H1 (cell line): ENCODE measurements at regions not wholly inside any gene's neighbourhood (a gene's known extent, or its start where the extent isn't known, plus 50 kb on each side); places are given as distances from the start of the nearest gene placed in this dataset.

Experiments
- CTCF ChIA-PET: fragments of 300-600 bp; sonication (Branson Sonifier 250); formaldehyde crosslinking; loops from one replicate; lab custom pipeline; 2021; ENCODE audit not compliant: partially characterized antibody; lab: Charles Lee
- POLR2A ChIA-PET: fragments of 300-600 bp; sonication (Branson Sonifier 250); formaldehyde crosslinking; loops from one replicate; lab custom pipeline; 2021; ENCODE audit warnings: inconsistent platforms; ENCODE audit not compliant: partially characterized antibody; lab: Charles Lee
- DNase-seq, 2 experiments: peaks; one replicate each; pipeline versions ENCODE4 v3.0.0 to v3.0.0-alpha.2; 2010 to 2022; ENCODE audit warnings: low spot score in 2 of 2, low read depth in 1 of 2, mixed read lengths in 1 of 2
- FAIRE-seq: peaks from 2 replicates; lab custom pipeline; 2011; peaks lifted over from hg19 to GRCh38; lab: Jason Lieb, UNC
- H2AFZ ChIP-seq: 2 replicates; pipeline ENCODE4 v1.8.1; 2012; ENCODE audit warnings: low read length, inconsistent platforms
- H2AK5ac ChIP-seq: 2 replicates; pipeline ENCODE4 v1.6.1; 2013; ENCODE audit warnings: low read depth, low read length
- H2BK120ac ChIP-seq: replicated peaks from 2 replicates; pipeline ENCODE3; 2013; ENCODE audit warnings: low read depth, low read length, inconsistent platforms
- H2BK12ac ChIP-seq: 2 replicates; pipeline ENCODE4 v1.6.1; 2013; ENCODE audit warnings: low read depth, low read length
- H2BK15ac ChIP-seq: 2 replicates; pipeline ENCODE4 v1.6.1; 2013; ENCODE audit warnings: low read length
- H2BK20ac ChIP-seq: 2 replicates; pipeline ENCODE4 v1.6.1; 2013; ENCODE audit warnings: low read length
- H2BK5ac ChIP-seq: 2 replicates; pipeline ENCODE4 v1.6.1; 2013; ENCODE audit warnings: low read depth, low read length
- H3K14ac ChIP-seq: 2 replicates; pipeline ENCODE4 v1.6.1; 2013; ENCODE audit warnings: inconsistent platforms; ENCODE audit not compliant: insufficient read length
- H3K18ac ChIP-seq: 2 replicates; pipeline ENCODE4 v1.6.1; 2013; ENCODE audit warnings: low read length; ENCODE audit errors: extremely low read depth
- H3K23ac ChIP-seq: 2 replicates; pipeline ENCODE4 v1.6.1; 2013; ENCODE audit warnings: inconsistent platforms; ENCODE audit not compliant: insufficient read length
- H3K23me2 ChIP-seq: 2 replicates; pipeline ENCODE4 v1.6.1; 2013; ENCODE audit warnings: low read depth, low read length
- H3K27ac ChIP-seq: 2 replicates; pipeline ENCODE4 v1.6.1; 2011; ENCODE audit warnings: low read depth, low read length, inconsistent platforms
- H3K27me3 ChIP-seq, 4 experiments: replicated peaks in 1 of 4; 1 replicate in 1 of 4; 2 replicates in 3 of 4; pipeline versions ENCODE4 v1.6.1 to v1.8.1; 2011 to 2013; ENCODE audit warnings: low read length in 3 of 4, mild to moderate bottlenecking in 3 of 4, inconsistent platforms in 2 of 4, mixed read lengths in 2 of 4, moderate library complexity in 1 of 4; ENCODE audit not compliant: control insufficient read depth in 3 of 4, insufficient read depth in 3 of 4; ENCODE audit errors: extremely low read depth in 1 of 4
- H3K36me3 ChIP-seq, 4 experiments: 2 replicates each; pipeline versions ENCODE4 v1.6.1 to v1.8.1; 2011 to 2013; ENCODE audit warnings: mild to moderate bottlenecking in 4 of 4, low read length in 3 of 4, moderate library complexity in 2 of 4, control low read depth in 1 of 4, inconsistent platforms in 1 of 4; ENCODE audit not compliant: insufficient read depth in 4 of 4, control insufficient read depth in 2 of 4
- H3K4ac ChIP-seq: replicated peaks from 2 replicates; pipeline ENCODE3; 2013; ENCODE audit warnings: low read length, low read depth, mixed read lengths, inconsistent platforms; ENCODE audit not compliant: insufficient read length
- H3K4me1 ChIP-seq, 4 experiments: replicated peaks in 1 of 4; 1 replicate in 1 of 4; 2 replicates in 3 of 4; pipeline versions ENCODE4 v1.6.1 to v1.8.1; 2011 to 2013; ENCODE audit warnings: low read length in 3 of 4, inconsistent platforms in 2 of 4, mixed read lengths in 1 of 4; ENCODE audit not compliant: insufficient read depth in 4 of 4, control insufficient read depth in 3 of 4
- H3K4me2 ChIP-seq, 2 experiments: 2 replicates each; pipeline versions ENCODE4 v1.6.1 to v1.8.1; 2011 to 2013; ENCODE audit warnings: low read depth in 2 of 2, low read length in 2 of 2, control low read depth in 1 of 2, inconsistent platforms in 1 of 2, mild to moderate bottlenecking in 1 of 2; ENCODE audit not compliant: insufficient read depth in 1 of 2
- H3K4me3 ChIP-seq, 4 experiments: fragments of 200-600, 300-600 bp in 1 of 4; sonication (generic), shearing (Covaris generic), sonication (Bioruptor Twin) in 1 of 4; 2 replicates each; pipeline versions ENCODE4 v1.5.1 to v1.8.1; 2011 to 2016; ENCODE audit warnings: low read length in 4 of 4, low read depth in 3 of 4, control low read depth in 2 of 4, inconsistent platforms in 2 of 4, mild to moderate bottlenecking in 2 of 4, mixed read lengths in 1 of 4, moderate library complexity in 1 of 4; ENCODE audit not compliant: insufficient read depth in 2 of 4; ENCODE audit errors: extremely low read depth in 1 of 4
- H3K56ac ChIP-seq: replicated peaks from 2 replicates; pipeline ENCODE3; 2013; ENCODE audit warnings: low read depth, mild to moderate bottlenecking, mixed read lengths, low read length, inconsistent platforms; ENCODE audit not compliant: insufficient read length
- H3K79me1 ChIP-seq: 2 replicates; pipeline ENCODE4 v1.6.1; 2013; ENCODE audit warnings: low read depth, low read length, control low read depth
- H3K79me2 ChIP-seq, 2 experiments: 2 replicates each; pipeline versions ENCODE4 v1.6.1 to v1.8.1; 2012 to 2013; ENCODE audit warnings: low read length in 2 of 2, mild to moderate bottlenecking in 2 of 2, inconsistent platforms in 1 of 2; ENCODE audit not compliant: insufficient read depth in 2 of 2, control insufficient read depth in 1 of 2
- H3K9ac ChIP-seq, 4 experiments: replicated peaks in 1 of 4; 1 replicate in 1 of 4; 2 replicates in 3 of 4; pipeline versions ENCODE4 v1.6.1 to v1.8.1; 2011 to 2013; ENCODE audit warnings: low read depth in 3 of 4, low read length in 3 of 4, control low read depth in 2 of 4, mild to moderate bottlenecking in 2 of 4, moderate library complexity in 2 of 4, inconsistent platforms in 1 of 4; ENCODE audit errors: extremely low read depth in 1 of 4
- H3K9me3 ChIP-seq, 2 experiments: 2 replicates each; pipeline versions ENCODE4 v1.6.1 to v1.8.1; 2012 to 2013; ENCODE audit warnings: mild to moderate bottlenecking in 2 of 2, moderate library complexity in 2 of 2, control low read depth in 1 of 2, inconsistent platforms in 1 of 2, low read depth in 1 of 2, low read length in 1 of 2, mixed read lengths in 1 of 2; ENCODE audit not compliant: insufficient read depth in 2 of 2
- H4K20me1 ChIP-seq, 2 experiments: replicated peaks in 1 of 2; 2 replicates each; pipeline versions ENCODE3 to v1.8.1; 2011 to 2013; ENCODE audit warnings: inconsistent platforms in 2 of 2, low read length in 2 of 2, mild to moderate bottlenecking in 1 of 2; ENCODE audit not compliant: insufficient read depth in 2 of 2, control insufficient read depth in 1 of 2
- H4K5ac ChIP-seq: 2 replicates; pipeline ENCODE4 v1.6.1; 2013; ENCODE audit warnings: low read length, low read depth, mixed read lengths, inconsistent platforms; ENCODE audit not compliant: insufficient read length
- H4K8ac ChIP-seq: 2 replicates; pipeline ENCODE4 v1.8.0; 2013; ENCODE audit warnings: mild to moderate bottlenecking, moderate library complexity, low read length, inconsistent platforms; ENCODE audit not compliant: insufficient read depth; ENCODE audit errors: extremely low read depth
- H4K91ac ChIP-seq: replicated peaks from 2 replicates; pipeline ENCODE3; 2013; ENCODE audit warnings: low read length, mixed read lengths, inconsistent platforms; ENCODE audit not compliant: insufficient read length
- BCL11A ChIP-seq, 2 experiments: IDR thresholded peaks; one replicate each; pipeline ENCODE4 v1.6.1; 2011; ENCODE audit warnings: low read depth in 2 of 2, low read length in 2 of 2, mild to moderate bottlenecking in 2 of 2
- HDAC2 ChIP-seq, 2 experiments: fragments of 300-600 bp in 1 of 2; sonication (generic) in 1 of 2; IDR thresholded peaks; 2 replicates each; pipeline ENCODE4 v1.6.1; 2011 to 2012; ENCODE audit warnings: low read depth in 2 of 2, low read length in 2 of 2, mild to moderate bottlenecking in 2 of 2, moderate library complexity in 2 of 2, borderline replicate concordance in 1 of 2, inconsistent platforms in 1 of 2
- RXRA ChIP-seq: IDR thresholded peaks from 2 replicates; pipeline ENCODE4 v1.6.1; 2011; ENCODE audit warnings: low read depth, mild to moderate bottlenecking, low read length, moderate library complexity; ENCODE audit not compliant: insufficient read depth

DNA sequence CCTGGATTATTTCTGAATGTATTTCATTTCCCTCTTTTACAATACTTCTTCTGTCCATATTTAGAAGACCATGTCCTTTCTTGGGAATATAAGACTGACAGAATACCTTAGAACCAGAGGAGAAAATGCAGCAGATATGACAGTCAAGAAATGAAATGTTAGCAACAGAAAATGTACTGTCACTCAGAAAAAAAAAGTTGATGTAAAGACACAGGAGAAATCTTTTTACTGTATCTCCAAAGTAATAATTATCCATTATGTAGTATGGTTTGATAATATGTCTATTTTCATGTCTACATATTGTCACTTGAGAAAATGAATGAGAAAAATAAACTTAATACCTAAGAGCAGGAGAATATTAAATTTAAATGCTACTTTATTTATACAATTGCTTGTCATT is 652.1 kb downstream of the GABRG2 start:
- H3K4ac ChIP-seq, result no peak overlapping the region
- no peaks in the 10 kb centered on the region for H3K79me2 ChIP-seq
- no peak overlapping the region for H4K91ac ChIP-seq
- CTCF ChIA-PET, result no interaction called here
- POLR2A ChIA-PET, result no interaction called here
- H3K27me3 ChIP-seq, result no peaks in the 10 kb centered on the region
- no peak overlapping the region for H3K27ac ChIP-seq
- H3K18ac ChIP-seq, result no peak overlapping the region
- FAIRE-seq (no peak), DNase-seq (no peak)
- no peaks in the 10 kb centered on the region for H3K79me1 ChIP-seq
- H3K23ac ChIP-seq, result no peak overlapping the region
- no peak overlapping the region for H3K14ac ChIP-seq
- no peak overlapping the region for H3K4me3 ChIP-seq
- H3K4me2 ChIP-seq, result no peak overlapping the region
- H3K56ac ChIP-seq, result no peak overlapping the region
- H2BK12ac ChIP-seq, result no peak overlapping the region
- no peaks in the 10 kb centered on the region for H4K20me1 ChIP-seq
- H3K9ac ChIP-seq, result no peak overlapping the region
- H2BK20ac ChIP-seq, result no peak overlapping the region
- H2BK120ac ChIP-seq, result no peak overlapping the region
- H4K5ac ChIP-seq, result no peak overlapping the region
- H2BK15ac ChIP-seq, result no peak overlapping the region
- peaks cover 10 to 11% of the 10 kb centered on the region in 2 experiments for H3K9me3 ChIP-seq
- TF ChIP-seq HDAC2 (IDR thresholded peaks at IDR 0.05; ENCODE audit: borderline replicate concordance in 1 of 2, low read depth in 2 of 2, low read length in 2 of 2) (no peak), BCL11A (IDR thresholded peaks at IDR 0.05; ENCODE audit: low read depth in 2 of 2, low read length in 2 of 2) (no peak), RXRA (no peak)
- H3K23me2 ChIP-seq, result no peaks in the 10 kb centered on the region
- no peak overlapping the region for H4K8ac ChIP-seq
- H2AK5ac ChIP-seq, result no peak overlapping the region
- no peak overlapping the region for H2AFZ ChIP-seq
- no peaks in the 10 kb centered on the region for H3K4me1 ChIP-seq
- no peak overlapping the region for H2BK5ac ChIP-seq
- H3K36me3 ChIP-seq, result no peaks in the 10 kb centered on the region
